ENCODE measurements at regions not wholly inside any gene's neighbourhood (a gene's known extent, or its start where the extent isn't known, plus 50 kb on each side); places are given as distances from the start of the nearest gene placed in this dataset.
"Not testable (repeated sequence)": the region's sequence is repeated elsewhere in the genome, so short reads cannot be mapped to it uniquely, and the experiment has no call there.

DNA sequence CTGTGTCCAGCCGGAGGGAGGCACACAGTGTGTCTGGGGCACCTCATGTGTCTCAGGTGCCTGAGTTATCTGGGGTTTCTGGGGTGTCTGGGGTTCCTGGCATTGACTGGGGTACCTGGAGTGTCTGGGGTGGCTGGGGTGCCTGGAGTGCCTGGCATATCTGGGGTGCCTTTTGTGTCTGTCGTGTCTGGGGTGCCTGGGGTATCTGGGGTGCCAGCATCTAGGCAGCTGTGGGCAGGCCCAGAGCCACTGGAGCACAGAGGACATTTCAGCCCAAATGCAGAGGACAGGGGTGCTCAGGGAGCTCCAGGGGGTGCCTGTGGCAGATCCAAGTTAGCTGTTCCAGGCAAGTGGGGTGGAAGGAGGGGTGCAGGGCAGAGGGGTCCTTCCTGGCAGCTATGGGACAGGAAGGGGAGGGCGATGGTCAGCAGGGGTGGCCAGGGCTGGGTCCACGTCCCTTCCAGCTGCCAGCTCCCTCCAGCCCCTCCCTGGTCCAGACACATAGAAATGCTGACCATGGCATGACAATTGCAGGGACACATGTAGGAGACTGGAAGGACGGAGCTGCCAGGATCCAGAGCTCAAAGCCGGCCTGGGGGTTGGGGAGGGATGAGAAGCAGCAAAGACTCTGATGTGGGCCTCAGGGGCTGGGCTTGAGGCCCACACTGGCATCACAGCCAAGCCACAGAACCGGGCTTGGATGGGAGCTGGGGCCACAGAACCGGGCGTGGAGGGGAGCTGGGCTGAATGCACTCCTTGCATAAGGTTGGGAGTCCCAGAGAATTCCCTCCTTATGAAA lies 133.0 kb downstream of the BRD1 start:
- no peak for DNase-seq

- no peak for DNase-seq
Observed at GRCh38 chr22:49693848-49694247, 133.8 kb downstream of the BRD1 start.

DNA sequence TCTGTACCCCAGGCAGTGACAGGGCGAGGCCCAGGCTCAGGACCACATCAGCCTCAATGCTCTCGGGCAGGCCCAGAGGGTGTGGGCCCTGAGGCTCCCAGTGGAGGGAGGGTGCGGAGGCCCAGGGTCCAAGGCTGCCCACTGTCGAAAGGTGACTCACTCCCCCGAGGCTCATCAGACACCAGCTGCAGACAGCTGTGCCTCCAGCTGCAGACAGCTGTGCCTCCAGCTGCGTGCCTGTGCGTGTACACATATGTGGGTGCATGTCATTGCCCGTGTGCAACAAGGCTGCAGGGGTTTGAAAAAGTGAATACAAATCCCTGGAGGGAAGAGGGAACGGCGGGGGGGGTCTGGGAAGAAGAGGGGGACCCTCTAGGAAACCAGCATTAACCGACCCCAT lies 134.3 kb downstream of the BRD1 start:
- DNase-seq, result no peak

- DNase-seq, result no peak
Observed at GRCh38 chr22:49692499-49693225, 135.0 kb downstream of the BRD1 start.

GRCh38 chr22:49691256-49691655 lies 136.4 kb downstream of the BRD1 start:
- DNase-seq, result no peak

DNA sequence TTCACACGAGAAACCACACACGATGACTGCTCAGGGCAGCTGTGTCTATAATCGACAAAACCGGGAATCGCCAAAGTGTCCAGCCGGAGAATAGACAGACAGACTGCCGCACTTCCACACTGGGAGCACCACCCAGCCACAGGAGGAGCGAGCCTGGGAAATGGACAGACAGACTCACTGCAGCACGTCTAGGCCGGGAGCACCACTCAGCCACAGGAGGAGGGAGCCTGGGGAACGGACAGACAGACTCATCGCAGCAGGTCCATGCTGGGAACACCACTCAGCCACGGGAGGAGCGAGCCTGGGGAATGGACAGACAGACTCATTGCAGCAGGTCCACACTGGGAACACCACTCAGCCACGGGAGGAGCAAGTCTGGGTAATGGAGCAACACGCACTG lies 137.2 kb downstream of the BRD1 start:
- DNase-seq, result no peak

DNA sequence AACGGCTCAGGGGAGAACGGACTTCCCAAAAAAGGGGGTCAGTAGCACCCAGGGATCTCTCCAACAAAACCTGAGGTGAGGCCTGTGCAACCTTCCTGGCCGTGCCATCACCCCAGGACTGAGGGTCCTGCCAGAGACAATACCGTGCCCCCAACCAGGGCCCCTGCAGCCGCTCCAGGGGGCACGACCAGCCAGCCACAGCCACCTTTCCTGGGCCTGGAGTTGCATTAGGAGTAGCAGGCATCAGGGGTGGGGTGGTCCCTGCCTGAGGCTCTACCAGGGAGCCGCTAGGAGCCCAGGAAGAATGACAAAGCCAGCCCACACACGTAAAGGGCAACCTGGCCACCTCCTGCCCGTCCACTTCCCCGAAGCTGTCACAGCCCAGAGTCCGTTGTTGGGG lies 137.8 kb downstream of the BRD1 start:
- DNase-seq, result no peak

DNA sequence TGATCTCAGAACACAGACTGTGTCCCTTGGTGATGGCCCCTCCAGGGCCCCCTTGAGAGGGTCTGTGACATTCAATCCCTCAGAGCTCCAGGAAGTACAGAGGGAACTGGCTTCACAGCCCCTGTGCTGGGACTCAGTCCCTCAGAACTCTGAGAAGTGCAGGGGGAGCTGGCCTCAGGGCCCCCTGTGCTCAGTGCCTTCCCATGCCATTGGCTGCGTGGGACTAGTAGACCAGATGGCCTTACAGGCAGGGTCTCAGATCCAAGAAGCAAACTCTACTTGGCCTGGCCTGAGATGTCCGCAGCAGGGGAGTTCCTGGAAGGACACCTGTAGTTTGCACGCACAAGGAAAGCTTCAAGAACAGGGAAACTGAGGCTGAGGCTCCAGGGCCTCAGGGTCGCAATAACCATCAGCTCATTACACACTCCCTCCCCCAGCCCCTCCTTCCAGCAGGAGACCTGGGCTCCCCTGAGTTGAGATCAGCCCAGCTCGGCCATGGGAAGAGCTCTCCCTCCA lies 138.4 kb downstream of the BRD1 start:
- no peak for DNase-seq

DNA sequence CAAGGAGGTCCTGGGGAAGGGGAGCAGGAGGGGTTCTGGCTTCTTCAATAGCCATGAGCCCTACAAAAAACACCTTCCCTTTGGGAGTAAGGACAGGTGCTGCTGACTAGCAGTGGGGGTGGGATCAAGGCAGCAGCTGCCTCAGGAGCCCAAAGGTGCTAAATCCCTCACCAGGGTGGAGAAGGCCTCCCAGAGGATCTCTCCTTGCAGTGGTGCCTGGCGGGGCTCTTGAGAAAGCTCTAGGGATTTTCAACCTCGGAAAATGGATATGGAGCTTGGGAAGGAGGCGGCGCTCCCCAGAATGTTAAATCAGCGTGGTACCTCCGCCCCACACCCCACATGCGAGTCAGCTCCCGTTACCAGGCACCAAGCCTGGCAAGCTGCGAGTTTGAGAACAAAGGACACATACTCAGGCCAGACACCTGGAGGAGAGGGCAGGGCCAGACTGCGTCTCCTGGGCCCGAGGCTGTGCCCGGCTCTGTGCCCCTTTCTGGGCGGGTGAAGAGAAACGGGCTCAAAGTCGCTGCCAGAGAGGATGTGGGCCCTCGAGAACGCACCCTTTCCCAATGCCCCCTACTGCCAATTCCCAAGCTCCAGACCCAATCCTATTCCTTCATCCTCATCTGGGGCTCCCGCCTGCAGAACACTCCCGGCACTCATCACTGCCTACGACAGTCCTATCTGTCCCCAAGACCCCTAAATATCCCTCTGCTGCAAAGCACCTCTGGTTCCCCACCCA lies 139.0 kb downstream of the BRD1 start:
- DNase-seq, result no peak

DNA sequence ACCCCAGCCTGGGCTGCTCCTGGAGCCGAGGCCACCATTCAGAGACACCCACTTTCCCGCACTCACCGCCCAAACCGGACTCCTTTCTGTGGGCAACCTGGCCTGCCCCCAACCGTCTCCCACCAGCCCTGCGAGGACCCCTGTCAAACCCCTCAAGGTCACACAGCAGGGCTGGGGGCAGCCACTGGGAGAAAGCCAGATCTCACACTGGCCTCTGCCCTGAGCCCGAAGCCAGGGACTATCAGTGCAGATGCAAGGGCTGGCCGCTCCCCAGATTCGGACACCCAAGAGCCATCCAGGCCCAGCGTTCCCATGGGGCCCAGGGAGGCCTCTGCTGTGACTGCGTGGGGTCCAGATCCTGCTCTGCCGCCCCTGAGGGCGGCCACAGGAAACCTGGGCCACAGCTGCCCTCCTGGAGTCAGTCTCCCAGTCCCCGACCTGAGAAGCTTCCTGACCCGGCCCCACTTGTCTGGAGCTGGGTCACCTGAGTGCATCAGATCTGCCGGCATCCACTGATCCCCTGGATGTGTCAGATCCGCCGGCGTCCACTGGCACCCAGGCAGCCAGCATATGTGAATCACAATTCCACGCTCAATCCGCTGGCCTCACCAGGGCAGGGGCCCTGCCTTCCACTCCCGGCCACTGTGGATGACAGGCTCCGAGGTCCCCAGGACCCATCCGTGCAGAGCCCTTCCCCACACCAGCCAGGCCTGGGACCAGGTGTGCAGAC lies 139.7 kb downstream of the BRD1 start:
- DNase-seq, result no peak

GRCh38 chr22:49687333-49687732 lies 140.3 kb downstream of the BRD1 start:
- DNase-seq, result no peak

DNA sequence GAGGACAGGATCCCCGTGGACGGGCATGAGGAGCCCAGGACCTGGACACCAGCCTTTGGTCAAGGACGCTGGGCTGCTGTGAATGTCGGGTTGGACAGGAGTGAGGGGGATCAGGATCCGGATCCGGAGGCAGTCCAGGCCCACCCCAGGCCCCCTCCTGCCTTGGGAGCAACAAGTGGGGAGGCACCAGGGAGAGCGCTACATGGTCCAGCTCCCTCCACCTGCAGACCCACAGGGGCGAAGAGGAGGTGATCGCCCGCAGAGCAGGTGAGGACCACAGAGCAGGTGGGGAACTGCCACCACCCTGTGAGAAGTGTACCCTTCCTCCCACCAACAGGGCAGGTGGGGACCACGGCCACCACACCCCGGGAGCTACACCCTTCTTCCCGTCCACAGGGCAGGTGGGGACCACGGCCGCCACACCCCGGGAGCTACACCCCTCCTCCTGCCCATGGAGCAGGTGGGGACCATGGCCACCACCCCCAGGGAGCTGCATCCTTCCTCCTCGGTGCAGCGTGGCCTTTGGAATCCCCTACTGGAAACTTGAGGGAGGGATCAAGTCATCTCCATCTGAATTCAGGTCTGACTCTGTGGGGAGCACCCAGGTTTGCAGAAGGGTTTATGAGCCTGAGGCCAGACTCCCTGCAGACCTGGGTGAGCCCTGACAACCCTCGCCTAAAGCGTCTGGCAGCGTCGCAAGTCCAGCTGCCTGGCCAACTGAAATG lies 141.0 kb downstream of the BRD1 start:
- DNase-seq, result no peak

GRCh38 chr22:49685686-49686085 lies 142.0 kb downstream of the BRD1 start:
- no peak for DNase-seq

DNA sequence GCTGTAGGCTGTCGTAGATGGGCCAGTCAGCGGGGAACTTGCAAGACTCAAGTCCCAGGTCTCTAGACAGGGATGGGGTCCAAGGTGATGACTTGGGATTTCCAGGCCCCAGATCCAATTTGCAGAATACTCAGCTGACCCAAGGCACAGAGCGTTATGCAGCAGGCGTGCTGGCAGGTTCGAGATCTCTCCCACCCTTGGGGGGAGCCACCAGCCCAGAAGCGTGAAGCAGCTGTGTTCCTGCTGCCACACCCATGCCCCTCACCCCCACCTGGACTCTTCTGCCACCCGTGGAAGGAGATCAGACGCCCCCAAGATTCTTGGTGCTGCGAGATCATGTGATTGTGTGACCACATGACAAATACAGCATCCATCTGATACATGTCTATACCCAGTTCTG lies 142.6 kb downstream of the BRD1 start:
- DNase-seq, result no peak

DNA sequence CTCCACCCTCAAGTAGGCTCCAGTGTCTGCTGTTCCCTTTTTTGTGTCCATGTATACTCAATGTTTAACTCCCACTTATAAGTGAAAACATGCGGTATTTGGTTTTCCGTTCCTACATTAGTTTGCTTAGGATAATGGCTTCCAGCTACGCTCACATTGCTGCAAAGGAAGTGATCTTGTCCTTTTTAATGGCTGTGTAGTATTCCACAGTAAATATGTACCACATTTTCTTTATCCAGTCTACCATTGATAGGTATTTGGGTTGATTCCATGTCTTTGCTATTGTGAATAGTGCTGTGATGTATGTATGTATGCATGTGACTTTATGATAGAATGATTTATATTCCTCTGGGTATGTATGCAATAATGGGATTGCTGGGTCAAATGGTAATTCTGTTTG lies 144.6 kb downstream of the BRD1 start:
- DNase-seq, result no peak

DNA sequence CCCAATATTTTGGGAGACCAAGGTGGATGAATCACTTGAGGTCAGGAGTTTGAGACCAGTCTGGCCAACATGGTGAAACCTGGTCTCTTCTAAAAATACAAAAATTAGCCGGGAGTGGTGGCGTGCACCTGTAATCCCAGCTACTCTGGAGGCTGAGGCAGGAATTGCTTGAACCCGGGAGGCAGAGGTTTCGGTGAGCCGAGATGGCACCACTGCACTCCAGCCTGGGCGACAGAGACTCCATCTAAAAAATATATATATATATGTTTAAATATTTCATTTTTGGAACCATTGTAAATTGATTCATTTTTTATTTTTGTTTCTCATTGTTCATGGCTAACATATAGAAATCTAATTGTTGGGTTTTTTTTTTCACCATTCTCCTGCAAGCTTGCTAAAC lies 146.9 kb downstream of the BRD1 start:
- not testable (repeated sequence) for DNase-seq

GRCh38 chr22:49678842-49679170 lies 148.9 kb downstream of the BRD1 start:
- DNase-seq, result no peak

DNA sequence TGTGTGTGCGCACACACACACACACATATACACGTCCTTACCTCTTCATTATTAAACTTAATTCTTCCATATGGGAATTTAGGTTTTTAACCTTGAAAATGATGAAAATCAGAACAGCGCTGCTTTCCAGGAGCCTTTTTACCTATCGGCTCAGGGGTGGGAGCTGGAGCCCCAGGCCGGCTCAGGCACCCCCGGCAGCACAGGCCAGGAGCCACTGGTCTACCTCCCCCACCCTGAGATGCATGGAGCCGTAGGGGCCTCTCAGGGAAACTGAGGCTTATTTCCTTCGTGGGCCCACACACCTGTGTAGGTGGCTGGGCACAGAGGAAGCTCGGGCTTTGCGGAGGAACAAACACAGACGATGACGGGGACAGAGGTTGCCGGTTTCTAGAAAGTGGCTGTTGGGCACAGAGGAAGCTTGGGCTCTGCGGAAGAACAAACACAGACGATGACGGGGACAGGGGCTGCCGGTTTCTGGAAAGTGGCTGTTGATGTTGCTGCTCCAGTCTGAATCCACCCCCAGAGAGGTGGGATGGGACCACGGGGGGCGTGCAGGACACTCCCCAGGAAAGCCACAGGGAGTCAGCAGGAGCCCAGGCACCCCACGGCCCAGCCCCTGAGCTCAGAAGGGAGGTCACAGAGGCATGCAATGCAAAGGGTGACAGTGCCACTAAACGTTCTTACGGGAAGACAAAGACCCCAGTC lies 149.4 kb downstream of the BRD1 start:
- no peak for DNase-seq

GRCh38 chr22:49677495-49677889 lies 150.2 kb downstream of the BRD1 start:
- no peak for DNase-seq

DNA sequence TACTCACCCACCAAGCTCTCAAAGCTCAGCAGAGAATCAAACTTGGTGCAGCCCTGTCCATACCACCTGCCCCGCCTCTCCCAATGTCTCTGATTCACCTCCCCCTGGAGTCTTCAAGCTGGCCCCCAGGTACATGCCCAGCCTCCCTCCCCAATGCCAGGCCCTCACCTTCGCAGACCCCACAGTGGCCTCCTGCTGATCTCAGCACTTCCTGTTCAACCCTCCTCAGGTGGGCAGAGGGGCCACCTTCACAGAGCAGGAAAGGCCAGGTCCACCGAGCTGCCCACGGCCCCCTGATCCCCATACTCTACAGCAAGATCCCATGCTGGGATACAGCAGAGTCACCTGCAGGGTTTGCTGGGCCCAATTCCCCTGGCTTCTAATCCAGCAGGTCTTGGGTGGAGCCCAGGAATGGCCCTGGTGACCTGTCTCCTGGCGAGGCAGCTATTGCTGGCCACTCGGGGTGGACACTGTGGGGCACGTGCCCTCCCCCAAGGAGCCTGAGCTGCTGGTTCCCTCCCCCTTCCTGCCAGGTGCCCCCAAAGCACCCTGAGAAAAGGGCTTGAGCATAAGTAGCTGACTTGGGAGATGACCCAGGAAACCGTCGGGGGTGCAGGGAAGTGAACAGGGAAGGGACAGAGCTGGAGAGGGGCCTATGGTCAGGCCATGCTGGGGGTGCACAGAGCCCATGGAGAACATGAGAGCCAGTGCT lies 150.7 kb downstream of the BRD1 start:
- DNase-seq, result no peak

GRCh38 chr22:49676230-49676629 lies 151.4 kb downstream of the BRD1 start:
- no peak for DNase-seq
